Caco-2 (cell line): ENCODE measurements at regions not wholly inside any gene's neighbourhood (a gene's known extent, or its start where the extent isn't known, plus 50 kb on each side); places are given as distances from the start of the nearest gene placed in this dataset.

ENCODE experiments used
- BruUV-seq: library from RNA; stranded (reverse); fragments of 400-500 nt; replicated peaks from 2 replicates; lab custom pipeline; 2021; lab: Mats Ljungman, UMichigan
- CTCF ChIA-PET: fragments of 300-600 bp; sonication (Branson Sonifier 250); formaldehyde crosslinking; loops from one replicate; lab custom pipeline; 2022; ENCODE audit warnings: antibody characterized with exemption; lab: Charles Lee
- POLR2A ChIA-PET: fragments of 300-600 bp; sonication (Branson Sonifier 250); formaldehyde crosslinking; loops from one replicate; lab custom pipeline; 2022; ENCODE audit warnings: antibody characterized with exemption; lab: Charles Lee
- DNase-seq, 2 experiments: peaks; one replicate each; pipeline versions ENCODE4 v3.0.0 to v3.0.0-alpha.2; 2020 to 2022
- H3K27me3 ChIP-seq: replicated peaks from 2 replicates; pipeline ENCODE4 v1.6.0; 2011; ENCODE audit warnings: low read length; ENCODE audit not compliant: control insufficient read depth, insufficient read depth
- H3K36me3 ChIP-seq: 2 replicates; pipeline ENCODE4 v1.5.1; 2011; ENCODE audit warnings: low read length; ENCODE audit not compliant: control insufficient read depth, insufficient read depth
- H3K4me1 ChIP-seq: fragments of 250-450 bp; sonication (Bioruptor Pico); 2 replicates; pipeline ENCODE4 v1.5.1; 2020; ENCODE audit warnings: mild to moderate bottlenecking
- H3K4me3 ChIP-seq: 2 replicates; pipeline ENCODE4 v1.5.1; 2011; ENCODE audit warnings: low read depth, mild to moderate bottlenecking, control low read depth, low read length
- H3K9me3 ChIP-seq: fragments of 250-450 bp; sonication (Bioruptor Pico); 2 replicates; pipeline ENCODE4 v1.5.1; 2020; ENCODE audit warnings: mild to moderate bottlenecking, moderate library complexity
- H3K27ac Mint-ChIP-seq: one replicate; pipeline ENCODE4 v1.8.0; 2022; ENCODE audit warnings: mixed read lengths; ENCODE audit not compliant: unreplicated experiment
- H3K27me3 Mint-ChIP-seq: one replicate; pipeline ENCODE4 v1.8.0; 2022; ENCODE audit warnings: mixed read lengths; ENCODE audit not compliant: insufficient read depth, unreplicated experiment
- H3K36me3 Mint-ChIP-seq: one replicate; pipeline ENCODE4 v1.8.0; 2022; ENCODE audit warnings: mild to moderate bottlenecking, mixed read lengths; ENCODE audit not compliant: insufficient read depth, unreplicated experiment
- H3K4me1 Mint-ChIP-seq: one replicate; pipeline ENCODE4 v1.8.0; 2022; ENCODE audit warnings: low read depth, mixed read lengths; ENCODE audit not compliant: unreplicated experiment
- H3K4me3 Mint-ChIP-seq: one replicate; pipeline ENCODE4 v1.8.0; 2022; ENCODE audit warnings: mild to moderate bottlenecking, moderate library complexity, mixed read lengths; ENCODE audit not compliant: unreplicated experiment
- H3K9me3 Mint-ChIP-seq: one replicate; pipeline ENCODE4 v1.8.0; 2022; ENCODE audit warnings: mixed read lengths; ENCODE audit not compliant: unreplicated experiment
- intact Hi-C: fragments of 100-400 bp; cut with micrococcal nuclease; formaldehyde crosslinking; loops from one replicate; pipeline ENCODE4 v1.10.0; 2022; ENCODE audit not compliant: unreplicated experiment
- TF ChIP-seq, protein P1 (sequence below), 2 experiments: fragments of 200-600 bp in 1 of 2; IDR thresholded peaks; 1 replicate in 1 of 2; 2 replicates in 1 of 2; pipeline versions ENCODE4 v1.5.1 to v1.8.0; 2011 to 2022; ENCODE audit warnings: antibody characterized with exemption in 1 of 2, control low read depth in 1 of 2, inconsistent platforms in 1 of 2, low read depth in 1 of 2, low read length in 1 of 2, mild to moderate bottlenecking in 1 of 2, moderate library complexity in 1 of 2; ENCODE audit not compliant: insufficient read depth in 1 of 2, severe bottlenecking in 1 of 2, unreplicated experiment in 1 of 2

GRCh38 chr15:93210995-93211394 is 122.0 kb upstream of the RGMA start:
- POLR2A ChIA-PET: no interaction called here
- TF ChIP-seq, protein P1, sequence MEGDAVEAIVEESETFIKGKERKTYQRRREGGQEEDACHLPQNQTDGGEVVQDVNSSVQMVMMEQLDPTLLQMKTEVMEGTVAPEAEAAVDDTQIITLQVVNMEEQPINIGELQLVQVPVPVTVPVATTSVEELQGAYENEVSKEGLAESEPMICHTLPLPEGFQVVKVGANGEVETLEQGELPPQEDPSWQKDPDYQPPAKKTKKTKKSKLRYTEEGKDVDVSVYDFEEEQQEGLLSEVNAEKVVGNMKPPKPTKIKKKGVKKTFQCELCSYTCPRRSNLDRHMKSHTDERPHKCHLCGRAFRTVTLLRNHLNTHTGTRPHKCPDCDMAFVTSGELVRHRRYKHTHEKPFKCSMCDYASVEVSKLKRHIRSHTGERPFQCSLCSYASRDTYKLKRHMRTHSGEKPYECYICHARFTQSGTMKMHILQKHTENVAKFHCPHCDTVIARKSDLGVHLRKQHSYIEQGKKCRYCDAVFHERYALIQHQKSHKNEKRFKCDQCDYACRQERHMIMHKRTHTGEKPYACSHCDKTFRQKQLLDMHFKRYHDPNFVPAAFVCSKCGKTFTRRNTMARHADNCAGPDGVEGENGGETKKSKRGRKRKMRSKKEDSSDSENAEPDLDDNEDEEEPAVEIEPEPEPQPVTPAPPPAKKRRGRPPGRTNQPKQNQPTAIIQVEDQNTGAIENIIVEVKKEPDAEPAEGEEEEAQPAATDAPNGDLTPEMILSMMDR (IDR thresholded peaks at IDR 0.05; ENCODE audit: insufficient read depth in 1 of 2, low read depth in 1 of 2, low read length in 1 of 2, severe bottlenecking in 1 of 2, unreplicated experiment in 1 of 2): no peak
- no peaks in the 10 kb centered on the region for H3K27me3 ChIP-seq
- H3K36me3 ChIP-seq: no peaks in the 10 kb centered on the region
- intact Hi-C loops: no loop called here
- Mint-ChIP-seq H3K4me1 (peaks cover 5% of the 10 kb centered on the region), H3K27ac (no peak overlapping the region), H3K27me3 (no peaks in the 10 kb centered on the region), H3K4me3 (no peak overlapping the region), H3K36me3 (no peaks in the 10 kb centered on the region), H3K9me3 (no peaks in the 10 kb centered on the region)
- H3K9me3 ChIP-seq: no peaks in the 10 kb centered on the region
- no TSS peak for BruUV-seq
- DNase-seq: no peak
- H3K4me3 ChIP-seq: no peak overlapping the region
- H3K4me1 ChIP-seq: no peaks in the 10 kb centered on the region
- CTCF ChIA-PET: no interaction called here

DNA sequence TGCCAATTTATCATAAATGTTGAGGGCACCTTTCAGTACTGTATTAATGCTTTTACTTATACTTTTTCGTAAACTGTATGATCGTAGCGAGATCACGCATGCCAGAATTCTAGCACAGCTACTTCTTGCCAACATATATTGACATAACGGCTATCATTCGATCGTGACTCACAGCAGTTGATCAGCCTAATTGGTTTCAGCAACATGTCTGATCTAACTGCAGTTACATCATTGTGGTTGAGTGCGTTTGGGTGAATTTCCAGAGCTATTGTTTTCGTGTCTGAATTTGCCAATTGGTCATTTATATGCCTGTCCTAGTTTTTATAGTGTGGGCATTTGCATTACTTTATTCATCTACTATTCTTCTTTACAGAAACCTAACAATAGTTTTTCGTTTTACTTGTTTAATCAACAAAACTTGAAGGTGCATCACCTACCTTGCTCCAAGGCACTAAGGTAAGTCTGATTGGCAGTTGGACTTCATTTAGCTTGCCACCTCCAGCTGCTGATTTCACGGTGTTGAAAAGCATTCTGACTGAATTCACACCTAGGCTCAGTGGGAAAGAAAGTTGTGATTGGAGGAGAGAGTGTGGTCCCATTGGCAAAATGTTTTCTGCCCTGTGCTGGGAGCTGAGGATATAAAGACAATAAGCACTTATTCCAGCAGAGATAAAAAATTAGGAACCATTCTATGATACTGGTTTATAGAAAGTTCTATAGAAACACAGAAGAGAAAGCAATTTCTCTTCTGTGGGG is 120.9 kb upstream of the RGMA start:
- H3K36me3 Mint-ChIP-seq: no peaks in the 10 kb centered on the region
- TF ChIP-seq, protein P1 (IDR thresholded peaks at IDR 0.05; ENCODE audit: insufficient read depth in 1 of 2, low read depth in 1 of 2, low read length in 1 of 2, severe bottlenecking in 1 of 2, unreplicated experiment in 1 of 2): no peak
- no peaks in the 10 kb centered on the region for H3K4me1 ChIP-seq

DNA sequence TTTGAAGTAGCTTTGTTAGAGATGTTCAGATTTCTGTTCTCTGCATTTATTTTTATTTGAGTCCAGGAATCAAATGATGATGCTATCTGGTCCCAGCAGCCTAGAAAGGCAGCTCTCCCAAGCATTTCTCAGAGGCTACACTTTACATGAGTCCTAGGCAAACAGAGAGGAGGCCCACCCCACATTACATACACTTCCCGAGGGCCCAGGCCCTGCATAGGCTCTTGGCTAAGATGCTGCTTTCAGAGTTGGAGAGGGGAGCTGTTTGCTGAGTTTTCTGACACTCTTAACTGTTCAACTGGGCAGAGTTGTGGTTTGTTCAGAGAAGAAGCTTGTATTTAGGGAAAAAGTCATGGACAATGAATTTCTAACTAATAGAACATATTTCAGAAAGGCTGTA is 117.9 kb upstream of the RGMA start:
- CTCF ChIA-PET: no interaction called here
- intact Hi-C loops: loop anchor here (2.0 kb wide), 1 partner anchor 28 kb away; no protein-coding TSS in a partner anchor
- no peaks in the 10 kb centered on the region for H3K27me3 Mint-ChIP-seq

More for the DNA sequence above, 120.9 kb upstream of the RGMA start:
- no peaks in the 10 kb centered on the region for H3K27me3 Mint-ChIP-seq
- no peaks in the 10 kb centered on the region for H3K27me3 ChIP-seq
- no peak overlapping the region for H3K4me3 Mint-ChIP-seq
- H3K9me3 ChIP-seq: no peaks in the 10 kb centered on the region
- no peak overlapping the region for H3K27ac Mint-ChIP-seq
- ChIA-PET CTCF (no interaction called here), POLR2A (no interaction called here)
- BruUV-seq: no TSS peak
- intact Hi-C loops: no loop called here
- H3K4me3 ChIP-seq: no peak overlapping the region
- H3K36me3 ChIP-seq: no peaks in the 10 kb centered on the region
- no peaks in the 10 kb centered on the region for H3K9me3 Mint-ChIP-seq
- peaks cover 5% of the 10 kb centered on the region for H3K4me1 Mint-ChIP-seq
- no peak for DNase-seq

More for the DNA sequence above, 117.9 kb upstream of the RGMA start:
- DNase-seq: no peak
- Histone ChIP-seq H3K9me3 (no peaks in the 10 kb centered on the region), H3K4me3 (no peak overlapping the region), H3K27me3 (no peaks in the 10 kb centered on the region), H3K4me1 (peaks cover 6% of the 10 kb centered on the region; the same call in 1 of the 2 replicates), H3K36me3 (no peaks in the 10 kb centered on the region)
- Mint-ChIP-seq H3K4me1 (peaks cover 12% of the 10 kb centered on the region), H3K9me3 (peaks cover 9% of the 10 kb centered on the region), H3K4me3 (no peak overlapping the region), H3K27ac (no peak overlapping the region), H3K36me3 (no peaks in the 10 kb centered on the region)
- no TSS peak for BruUV-seq
- TF ChIP-seq, protein P1 (IDR thresholded peaks at IDR 0.05; ENCODE audit: insufficient read depth in 1 of 2, low read depth in 1 of 2, low read length in 1 of 2, severe bottlenecking in 1 of 2, unreplicated experiment in 1 of 2): no peak
- POLR2A ChIA-PET: interaction anchor here (0.6 kb wide), 1 partner anchor 409 kb away, joined by 12 read pairs; no protein-coding TSS in a partner anchor
